ENCODE measurements at regions not wholly inside any gene's neighbourhood (a gene's known extent, or its start where the extent isn't known, plus 50 kb on each side); places are given as distances from the start of the nearest gene placed in this dataset.

- Mint-ChIP-seq H3K27ac (no peak overlapping the region), H3K4me1 (no peaks in the 10 kb centered on the region), H3K27me3 (ENCODE audit: low read depth in 2 of 2) (no peaks in the 10 kb centered on the region), H3K4me3 (no peak overlapping the region), H3K36me3 (no peaks in the 10 kb centered on the region), H3K9me3 (peaks cover 4 to 13% of the 10 kb centered on the region in 2 donors)
- Histone ChIP-seq H3K4me3 (ENCODE audit: low read length) (no peak overlapping the region), H3K36me3 (ENCODE audit: control insufficient read depth, insufficient read depth, low read length) (no peaks in the 10 kb centered on the region), H3K4me1 (ENCODE audit: control insufficient read depth, insufficient read depth, low read length) (no peaks in the 10 kb centered on the region), H3K27me3 (ENCODE audit: control insufficient read depth, insufficient read depth, low read length) (no peaks in the 10 kb centered on the region), H3K9me3 (ENCODE audit: control insufficient read depth, insufficient read depth, low read length) (peaks cover 12% of the 10 kb centered on the region), H3K27ac (ENCODE audit: low read length) (no peak overlapping the region)
- TF ChIP-seq, protein P1, sequence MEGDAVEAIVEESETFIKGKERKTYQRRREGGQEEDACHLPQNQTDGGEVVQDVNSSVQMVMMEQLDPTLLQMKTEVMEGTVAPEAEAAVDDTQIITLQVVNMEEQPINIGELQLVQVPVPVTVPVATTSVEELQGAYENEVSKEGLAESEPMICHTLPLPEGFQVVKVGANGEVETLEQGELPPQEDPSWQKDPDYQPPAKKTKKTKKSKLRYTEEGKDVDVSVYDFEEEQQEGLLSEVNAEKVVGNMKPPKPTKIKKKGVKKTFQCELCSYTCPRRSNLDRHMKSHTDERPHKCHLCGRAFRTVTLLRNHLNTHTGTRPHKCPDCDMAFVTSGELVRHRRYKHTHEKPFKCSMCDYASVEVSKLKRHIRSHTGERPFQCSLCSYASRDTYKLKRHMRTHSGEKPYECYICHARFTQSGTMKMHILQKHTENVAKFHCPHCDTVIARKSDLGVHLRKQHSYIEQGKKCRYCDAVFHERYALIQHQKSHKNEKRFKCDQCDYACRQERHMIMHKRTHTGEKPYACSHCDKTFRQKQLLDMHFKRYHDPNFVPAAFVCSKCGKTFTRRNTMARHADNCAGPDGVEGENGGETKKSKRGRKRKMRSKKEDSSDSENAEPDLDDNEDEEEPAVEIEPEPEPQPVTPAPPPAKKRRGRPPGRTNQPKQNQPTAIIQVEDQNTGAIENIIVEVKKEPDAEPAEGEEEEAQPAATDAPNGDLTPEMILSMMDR (IDR thresholded peaks at IDR 0.05): no peak
- intact Hi-C loops (cut with micrococcal nuclease): no loop called here
- WGBS (ENCODE audit: insufficient coverage): 87% methylated on average over 17 of the region's 17 CpGs
- ATAC-seq (no peak), DNase-seq (no peak)
Observed at GRCh38 chr3:83769791-83770663, 1188.8 kb upstream of the CADM2 start.

- Mint-ChIP-seq H3K4me3 (no peak overlapping the region), H3K27ac (no peak overlapping the region), H3K4me1 (no peaks in the 10 kb centered on the region), H3K36me3 (no peaks in the 10 kb centered on the region), H3K27me3 (ENCODE audit: low read depth in 2 of 2) (no peaks in the 10 kb centered on the region), H3K9me3 (peaks cover 4 to 12% of the 10 kb centered on the region in 2 donors)
- H3K9me3 ChIP-seq (ENCODE audit: control insufficient read depth, insufficient read depth, low read length): peaks cover 12% of the 10 kb centered on the region
- H3K4me1 ChIP-seq (ENCODE audit: control insufficient read depth, insufficient read depth, low read length): no peaks in the 10 kb centered on the region
- intact Hi-C loops (cut with micrococcal nuclease): no loop called here
- no peak overlapping the region for H3K4me3 ChIP-seq (ENCODE audit: low read length)
- no peak for ATAC-seq
- TF ChIP-seq, protein P1 (IDR thresholded peaks at IDR 0.05): no peak
- no peak overlapping the region for H3K27ac ChIP-seq (ENCODE audit: low read length)
- no peaks in the 10 kb centered on the region for H3K27me3 ChIP-seq (ENCODE audit: control insufficient read depth, insufficient read depth, low read length)
- H3K36me3 ChIP-seq (ENCODE audit: control insufficient read depth, insufficient read depth, low read length): no peaks in the 10 kb centered on the region
- 92% methylated on average over 3 of the region's 7 CpGs for WGBS (ENCODE audit: insufficient coverage)
- DNase-seq: no peak
Observed at GRCh38 chr3:83770664-83771402, 1188.0 kb upstream of the CADM2 start.

DNA sequence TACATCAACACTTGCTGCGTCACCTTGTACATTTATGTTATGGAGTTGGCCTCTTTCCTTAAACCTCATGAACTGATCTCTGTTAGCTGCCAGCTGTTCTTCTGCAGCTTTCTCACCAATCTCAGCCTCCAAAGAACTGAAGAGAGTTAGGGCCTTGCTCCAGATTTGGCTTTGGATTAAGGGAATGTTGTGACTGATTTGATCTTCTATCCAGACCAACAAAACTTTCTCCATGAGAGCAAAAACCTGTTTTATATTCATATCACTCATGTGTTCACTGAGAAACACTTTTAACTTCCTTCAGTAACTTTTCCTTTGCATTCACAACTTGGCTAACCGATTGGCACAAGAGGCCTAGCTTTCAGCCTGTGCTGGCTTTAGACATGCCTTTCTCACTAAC, 1156.0 kb upstream of the CADM2 start:
- Mint-ChIP-seq H3K4me1 (no peaks in the 10 kb centered on the region), H3K9me3 (peaks cover 13 to 14% of the 10 kb centered on the region in 2 donors), H3K27me3 (ENCODE audit: low read depth in 2 of 2) (no peaks in the 10 kb centered on the region), H3K36me3 (no peaks in the 10 kb centered on the region), H3K4me3 (no peak overlapping the region), H3K27ac (no peak overlapping the region)
- Histone ChIP-seq H3K36me3 (ENCODE audit: control insufficient read depth, insufficient read depth, low read length) (no peaks in the 10 kb centered on the region), H3K4me3 (ENCODE audit: low read length) (no peak overlapping the region), H3K4me1 (ENCODE audit: control insufficient read depth, insufficient read depth, low read length) (no peaks in the 10 kb centered on the region), H3K27ac (ENCODE audit: low read length) (no peak overlapping the region), H3K9me3 (ENCODE audit: control insufficient read depth, insufficient read depth, low read length) (no peaks in the 10 kb centered on the region), H3K27me3 (ENCODE audit: control insufficient read depth, insufficient read depth, low read length) (no peaks in the 10 kb centered on the region)
- intact Hi-C loops (cut with micrococcal nuclease): no loop called here
- TF ChIP-seq, protein P1 (IDR thresholded peaks at IDR 0.05): no peak
- WGBS (ENCODE audit: insufficient coverage): 78% methylated on average over 2 of the region's 2 CpGs
- no peak for ATAC-seq
- no peak for DNase-seq

Measured in natural killer cell (primary cell).